Endodermal cell (in vitro differentiated cells): ENCODE measurements at regions not wholly inside any gene's neighbourhood (a gene's known extent, or its start where the extent isn't known, plus 50 kb on each side); places are given as distances from the start of the nearest gene placed in this dataset.

Source experiments
- DNase-seq: peaks from one replicate; pipeline ENCODE4 v3.0.0-alpha.2; 2017
- H3K27ac ChIP-seq: 2 replicates; pipeline ENCODE4 v1.5.1; 2013; ENCODE audit warnings: mild to moderate bottlenecking, low read depth, low read length, moderate library complexity
- H3K27me3 ChIP-seq: 2 replicates; pipeline ENCODE4 v1.6.1; 2013; ENCODE audit warnings: mild to moderate bottlenecking, low read length, moderate library complexity; ENCODE audit not compliant: insufficient read depth, control insufficient read depth, poor library complexity, severe bottlenecking
- H3K36me3 ChIP-seq: 2 replicates; pipeline ENCODE4 v1.7.0; 2013; ENCODE audit warnings: mild to moderate bottlenecking, low read length, moderate library complexity; ENCODE audit not compliant: control insufficient read depth, insufficient read depth
- H3K4me1 ChIP-seq: one replicate; pipeline ENCODE4 v1.7.0; 2013; ENCODE audit warnings: low read length; ENCODE audit not compliant: control insufficient read depth, insufficient read depth
- H3K4me3 ChIP-seq: 2 replicates; pipeline ENCODE4 v1.5.1; 2013; ENCODE audit warnings: mild to moderate bottlenecking, low read length, moderate library complexity
- H3K9ac ChIP-seq: 2 replicates; pipeline ENCODE4 v1.6.1; 2013; ENCODE audit warnings: mild to moderate bottlenecking, low read length, moderate library complexity; ENCODE audit not compliant: poor library complexity, severe bottlenecking; ENCODE audit errors: extremely low read depth
- H3K9me3 ChIP-seq: 2 replicates; pipeline ENCODE4 v1.6.1; 2013; ENCODE audit warnings: mild to moderate bottlenecking, low read length, moderate library complexity; ENCODE audit not compliant: control insufficient read depth
- H3K27ac Mint-ChIP-seq: 2 replicates; pipeline ENCODE4 v1.8.0; 2020; ENCODE audit warnings: mixed read lengths
- H3K27me3 Mint-ChIP-seq: 2 replicates; pipeline ENCODE4 v1.8.0; 2021; ENCODE audit warnings: mild to moderate bottlenecking, mixed read lengths; ENCODE audit not compliant: insufficient read depth
- H3K36me3 Mint-ChIP-seq: 2 replicates; pipeline ENCODE4 v1.8.0; 2020; ENCODE audit warnings: low read depth, mixed read lengths
- H3K4me1 Mint-ChIP-seq: 2 replicates; pipeline ENCODE4 v1.8.0; 2020; ENCODE audit warnings: mixed read lengths
- H3K4me3 Mint-ChIP-seq: 2 replicates; pipeline ENCODE4 v1.8.0; 2020; ENCODE audit warnings: mild to moderate bottlenecking, moderate library complexity, mixed read lengths
- H3K9me3 Mint-ChIP-seq: 2 replicates; pipeline ENCODE4 v1.8.0; 2020; ENCODE audit warnings: mild to moderate bottlenecking, mixed read lengths
- WGBS, 2 experiments: methylation state at CpG; one replicate each; pipeline versions ENCODE4 v1.1.5 to v1.1.7; 2013; ENCODE audit warnings: missing lambda C conversion rate in 2 of 2, mixed read lengths in 1 of 2; ENCODE audit not compliant: insufficient coverage in 1 of 2, insufficient read length in 1 of 2; 5-methylcytosine and 5-hydroxymethylcytosine counted together
- TF ChIP-seq, protein P1 (sequence below): fragments of 200-600 bp; sonication (generic); conservative IDR thresholded peaks from 2 replicates; pipeline ENCODE4 v1.5.0; 2021; ENCODE audit warnings: antibody characterized with exemption, mild to moderate bottlenecking

DNA sequence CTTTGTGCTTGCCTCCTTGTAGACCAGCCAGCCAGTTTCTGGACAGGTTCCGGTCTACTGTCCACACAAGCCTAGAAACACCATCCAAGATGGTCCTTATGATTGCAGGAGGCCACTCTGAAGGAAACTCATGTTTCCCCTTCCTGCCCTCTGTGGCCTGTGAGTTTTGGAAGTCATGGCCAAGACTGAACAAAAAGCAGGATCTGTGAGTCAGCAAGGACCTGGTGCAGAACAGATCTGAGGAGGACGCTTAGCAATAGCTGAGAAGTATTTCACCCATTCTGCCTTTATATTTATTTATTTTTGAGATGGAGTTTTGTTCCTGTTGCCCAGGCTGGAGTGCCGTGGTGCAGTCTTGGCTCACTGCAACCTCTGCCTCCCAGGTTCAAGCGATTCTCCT, 134.6 kb upstream of the EEF1E1 start:
- no peak overlapping the region for H3K4me3 ChIP-seq
- H3K27ac ChIP-seq = no peak overlapping the region
- WGBS, 2 experiments = 67 to 79% methylated on average over 2 to 4 of the region's 4 CpGs
- no peaks in the 10 kb centered on the region for H3K4me1 ChIP-seq
- H3K27me3 ChIP-seq = no peaks in the 10 kb centered on the region
- Mint-ChIP-seq H3K4me3 (no peak overlapping the region), H3K4me1 (peaks cover 2% of the 10 kb centered on the region), H3K36me3 (no peaks in the 10 kb centered on the region), H3K27ac (no peak overlapping the region), H3K9me3 (no peaks in the 10 kb centered on the region), H3K27me3 (no peaks in the 10 kb centered on the region)
- no peak overlapping the region for H3K9ac ChIP-seq
- no peak for DNase-seq
- H3K36me3 ChIP-seq = no peaks in the 10 kb centered on the region
- H3K9me3 ChIP-seq = no peaks in the 10 kb centered on the region
- TF ChIP-seq, protein P1, sequence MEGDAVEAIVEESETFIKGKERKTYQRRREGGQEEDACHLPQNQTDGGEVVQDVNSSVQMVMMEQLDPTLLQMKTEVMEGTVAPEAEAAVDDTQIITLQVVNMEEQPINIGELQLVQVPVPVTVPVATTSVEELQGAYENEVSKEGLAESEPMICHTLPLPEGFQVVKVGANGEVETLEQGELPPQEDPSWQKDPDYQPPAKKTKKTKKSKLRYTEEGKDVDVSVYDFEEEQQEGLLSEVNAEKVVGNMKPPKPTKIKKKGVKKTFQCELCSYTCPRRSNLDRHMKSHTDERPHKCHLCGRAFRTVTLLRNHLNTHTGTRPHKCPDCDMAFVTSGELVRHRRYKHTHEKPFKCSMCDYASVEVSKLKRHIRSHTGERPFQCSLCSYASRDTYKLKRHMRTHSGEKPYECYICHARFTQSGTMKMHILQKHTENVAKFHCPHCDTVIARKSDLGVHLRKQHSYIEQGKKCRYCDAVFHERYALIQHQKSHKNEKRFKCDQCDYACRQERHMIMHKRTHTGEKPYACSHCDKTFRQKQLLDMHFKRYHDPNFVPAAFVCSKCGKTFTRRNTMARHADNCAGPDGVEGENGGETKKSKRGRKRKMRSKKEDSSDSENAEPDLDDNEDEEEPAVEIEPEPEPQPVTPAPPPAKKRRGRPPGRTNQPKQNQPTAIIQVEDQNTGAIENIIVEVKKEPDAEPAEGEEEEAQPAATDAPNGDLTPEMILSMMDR = no peak

DNA sequence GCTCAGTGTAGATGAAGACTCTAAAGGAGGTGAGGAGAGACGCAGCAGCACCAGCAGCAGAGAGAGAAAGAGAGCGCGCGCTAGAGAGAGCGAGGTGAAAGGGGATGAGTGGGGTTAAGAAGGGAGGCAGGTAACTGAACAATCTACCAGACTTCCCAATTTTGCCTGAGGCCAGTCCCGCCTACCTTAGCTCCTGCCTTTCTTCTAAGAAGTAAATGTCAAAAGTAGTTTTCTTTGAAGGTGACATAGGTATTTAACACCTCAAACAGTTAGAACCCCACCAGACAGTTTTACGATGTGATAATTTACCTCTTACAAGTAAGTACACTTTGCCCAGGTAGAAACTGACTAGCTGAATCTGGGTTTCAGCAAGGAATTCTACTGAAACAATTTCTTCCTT, 132.0 kb upstream of the EEF1E1 start:
- peaks cover 12% of the 10 kb centered on the region for H3K4me1 Mint-ChIP-seq
- H3K4me3 ChIP-seq = no peak overlapping the region
- H3K4me1 ChIP-seq = peaks cover 5% of the 10 kb centered on the region
- H3K27ac ChIP-seq = no peak overlapping the region
- no peak overlapping the region for H3K4me3 Mint-ChIP-seq
- WGBS, 2 experiments = 82 to 95% methylated on average over 3 to 7 of the region's 7 CpGs
- H3K36me3 Mint-ChIP-seq = no peaks in the 10 kb centered on the region
- no peaks in the 10 kb centered on the region for H3K27me3 Mint-ChIP-seq
- TF ChIP-seq, protein P1 = no peak
- H3K27me3 ChIP-seq = no peaks in the 10 kb centered on the region
- no peak overlapping the region for H3K27ac Mint-ChIP-seq
- DNase-seq = no peak
- H3K36me3 ChIP-seq = no peaks in the 10 kb centered on the region
- H3K9me3 ChIP-seq = no peaks in the 10 kb centered on the region
- no peak overlapping the region for H3K9ac ChIP-seq
- no peaks in the 10 kb centered on the region for H3K9me3 Mint-ChIP-seq

- Histone ChIP-seq H3K4me3 (no peak overlapping the region), H3K9me3 (no peaks in the 10 kb centered on the region), H3K4me1 (peaks cover 6% of the 10 kb centered on the region), H3K27me3 (no peaks in the 10 kb centered on the region), H3K27ac (no peak overlapping the region), H3K36me3 (no peaks in the 10 kb centered on the region), H3K9ac (no peak overlapping the region)
- Mint-ChIP-seq H3K27ac (no peak overlapping the region), H3K27me3 (no peaks in the 10 kb centered on the region), H3K4me1 (peaks cover 12% of the 10 kb centered on the region), H3K9me3 (no peaks in the 10 kb centered on the region), H3K36me3 (no peaks in the 10 kb centered on the region), H3K4me3 (no peak overlapping the region)
- WGBS, 2 experiments = 86 to 100% methylated on average over 1 to 5 of the region's 5 CpGs
- DNase-seq = no peak
- TF ChIP-seq, protein P1 = no peak
Observed at GRCh38 chr6:8231956-8232355, 129.6 kb upstream of the EEF1E1 start.
